ENCODE measurements at regions not wholly inside any gene's neighbourhood (a gene's known extent, or its start where the extent isn't known, plus 50 kb on each side); places are given as distances from the start of the nearest gene placed in this dataset.
"Not testable (repeated sequence)": the region's sequence is repeated elsewhere in the genome, so short reads cannot be mapped to it uniquely, and the experiment has no call there.

DNA sequence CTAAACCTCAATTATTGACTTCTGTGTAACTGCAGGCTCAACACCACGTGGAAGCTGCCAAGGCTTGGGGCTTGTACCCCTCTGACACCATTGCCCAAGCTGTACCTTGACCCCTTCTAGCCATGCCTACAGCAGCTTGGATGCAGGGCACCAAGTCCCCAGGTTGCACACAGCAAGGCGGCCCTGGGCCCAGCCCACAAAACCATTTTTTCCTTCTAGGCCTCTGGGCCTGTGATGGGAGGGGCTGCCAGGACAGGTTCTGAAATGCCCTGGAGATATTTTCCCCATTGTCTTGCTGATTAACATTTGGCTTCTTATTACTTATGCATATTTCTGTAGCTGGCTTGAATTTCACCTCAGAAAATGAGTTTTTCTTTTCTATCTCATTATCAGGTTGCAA is 610.0 kb upstream of the LRRN3 start:
- no peak for ATAC-seq (ENCODE audit: low FRiP score)
- Histone ChIP-seq H3K9me3 (ENCODE audit: control insufficient read depth, low read length) (no peaks in the 10 kb centered on the region), H3K36me3 (ENCODE audit: control insufficient read depth in 1 of 2, insufficient read depth in 2 of 2, low read length in 1 of 2) (no peaks in the 10 kb centered on the region), H3K4me1 (ENCODE audit: control insufficient read depth in 1 of 2, insufficient read depth in 2 of 2, low read length in 2 of 2) (no peaks in the 10 kb centered on the region), H3K27me3 (ENCODE audit: control insufficient read depth in 1 of 2, insufficient read depth in 2 of 2, low read length in 1 of 2) (no peaks in the 10 kb centered on the region), H3K27ac (ENCODE audit: low read depth in 1 of 2, low read length in 2 of 2) (no peak overlapping the region), H3K4me3 (ENCODE audit: low read length in 2 of 2) (no peak overlapping the region)
- 87 to 90% methylated on average over 2 of the region's 2 CpGs for WGBS, 2 donors
- DNase-seq: no peak
- intact Hi-C loops (cut with DNase I): no loop called here

DNA sequence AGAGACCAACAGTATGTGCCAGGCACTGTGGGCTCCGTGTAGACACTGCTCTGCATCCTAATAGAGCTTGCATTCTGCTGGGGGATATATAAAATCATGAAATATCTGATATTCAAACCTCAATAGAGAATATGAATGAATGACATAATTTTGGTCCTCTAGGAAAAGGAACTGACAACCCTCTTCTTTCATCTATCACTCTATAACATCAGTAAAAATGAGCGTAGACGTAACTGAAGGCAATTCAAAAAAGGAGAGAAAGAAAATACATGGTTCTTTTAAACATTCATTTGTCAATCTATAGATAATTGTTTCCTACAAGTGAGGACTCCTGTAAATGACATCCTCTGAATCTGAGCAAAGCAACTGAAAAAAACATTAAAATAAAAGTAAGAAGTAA is 607.4 kb upstream of the LRRN3 start:
- H3K9me3 ChIP-seq (ENCODE audit: control insufficient read depth, low read length): no peaks in the 10 kb centered on the region
- no peak overlapping the region for H3K27ac ChIP-seq (ENCODE audit: low read depth in 1 of 2, low read length in 2 of 2)
- 79 to 85% methylated on average over 3 of the region's 3 CpGs for WGBS, 2 donors
- H3K27me3 ChIP-seq (ENCODE audit: control insufficient read depth in 1 of 2, insufficient read depth in 2 of 2, low read length in 1 of 2): no peaks in the 10 kb centered on the region
- H3K36me3 ChIP-seq (ENCODE audit: control insufficient read depth in 1 of 2, insufficient read depth in 2 of 2, low read length in 1 of 2): no peaks in the 10 kb centered on the region
- H3K4me3 ChIP-seq (ENCODE audit: low read length in 2 of 2): no peak overlapping the region
- H3K4me1 ChIP-seq (ENCODE audit: control insufficient read depth in 1 of 2, insufficient read depth in 2 of 2, low read length in 2 of 2): no peaks in the 10 kb centered on the region
- no peak for ATAC-seq (ENCODE audit: low FRiP score)
- no peak for DNase-seq
- intact Hi-C loops (cut with DNase I): no loop called here

DNA sequence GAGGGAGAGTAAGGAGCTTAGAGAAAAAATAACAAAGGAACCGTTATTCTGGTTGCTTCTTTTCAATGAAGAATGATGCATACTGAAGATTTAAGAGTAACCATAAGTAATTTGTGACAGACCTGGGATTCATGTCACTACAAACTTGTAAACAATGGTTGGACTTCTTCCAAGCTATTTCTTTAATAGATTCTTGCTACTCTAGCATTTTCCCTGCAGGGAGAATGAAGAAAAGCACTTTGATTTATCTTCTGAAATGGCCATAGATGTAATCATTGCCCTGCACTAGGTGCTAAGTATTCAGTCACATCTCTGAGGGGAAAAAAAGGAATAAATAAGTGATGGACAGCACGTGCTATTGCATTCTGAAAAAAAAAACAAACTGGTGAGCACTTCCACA is 606.6 kb upstream of the LRRN3 start:
- no peak for ATAC-seq (ENCODE audit: low FRiP score)
- Histone ChIP-seq H3K4me1 (ENCODE audit: control insufficient read depth in 1 of 2, insufficient read depth in 2 of 2, low read length in 2 of 2) (no peaks in the 10 kb centered on the region), H3K4me3 (ENCODE audit: low read length in 2 of 2) (no peak overlapping the region), H3K27me3 (ENCODE audit: control insufficient read depth in 1 of 2, insufficient read depth in 2 of 2, low read length in 1 of 2) (no peaks in the 10 kb centered on the region), H3K9me3 (ENCODE audit: control insufficient read depth, low read length) (no peaks in the 10 kb centered on the region), H3K36me3 (ENCODE audit: control insufficient read depth in 1 of 2, insufficient read depth in 2 of 2, low read length in 1 of 2) (no peaks in the 10 kb centered on the region), H3K27ac (ENCODE audit: low read depth in 1 of 2, low read length in 2 of 2) (no peak overlapping the region)
- WGBS, 2 donors: 45 to 57% methylated on average over 2 of the region's 2 CpGs
- intact Hi-C loops (cut with DNase I): no loop called here
- DNase-seq: no peak

DNA sequence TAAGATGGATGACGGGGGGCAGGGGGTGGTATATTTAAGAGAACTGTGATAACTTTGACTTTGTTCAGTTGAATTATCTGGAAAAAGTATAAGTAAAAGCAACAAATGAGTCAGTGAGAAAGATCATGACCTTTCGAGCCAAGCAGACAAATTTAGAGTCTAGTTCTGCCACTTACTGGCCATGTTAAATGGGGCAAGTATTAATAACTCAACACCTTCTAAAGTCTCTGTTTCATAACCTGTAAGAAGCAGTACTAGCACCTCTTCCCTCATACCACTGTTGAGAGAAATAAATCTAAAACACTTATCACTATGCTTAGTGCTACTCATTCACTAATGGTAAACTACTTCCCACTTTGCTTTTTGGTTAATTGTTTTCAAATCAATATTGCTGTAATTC is 604.4 kb upstream of the LRRN3 start:
- Histone ChIP-seq H3K36me3 (ENCODE audit: control insufficient read depth in 1 of 2, insufficient read depth in 2 of 2, low read length in 1 of 2) (no peaks in the 10 kb centered on the region), H3K4me3 (ENCODE audit: low read length in 2 of 2) (no peak overlapping the region), H3K27ac (ENCODE audit: low read depth in 1 of 2, low read length in 2 of 2) (no peak overlapping the region), H3K27me3 (ENCODE audit: control insufficient read depth in 1 of 2, insufficient read depth in 2 of 2, low read length in 1 of 2) (no peaks in the 10 kb centered on the region), H3K4me1 (ENCODE audit: control insufficient read depth in 1 of 2, insufficient read depth in 2 of 2, low read length in 2 of 2) (no peaks in the 10 kb centered on the region), H3K9me3 (ENCODE audit: control insufficient read depth, low read length) (no peaks in the 10 kb centered on the region)
- ATAC-seq (ENCODE audit: low FRiP score) (no peak), DNase-seq (no peak)
- 83 to 85% methylated on average over 2 of the region's 2 CpGs for WGBS, 2 donors
- intact Hi-C loops (cut with DNase I): no loop called here

DNA sequence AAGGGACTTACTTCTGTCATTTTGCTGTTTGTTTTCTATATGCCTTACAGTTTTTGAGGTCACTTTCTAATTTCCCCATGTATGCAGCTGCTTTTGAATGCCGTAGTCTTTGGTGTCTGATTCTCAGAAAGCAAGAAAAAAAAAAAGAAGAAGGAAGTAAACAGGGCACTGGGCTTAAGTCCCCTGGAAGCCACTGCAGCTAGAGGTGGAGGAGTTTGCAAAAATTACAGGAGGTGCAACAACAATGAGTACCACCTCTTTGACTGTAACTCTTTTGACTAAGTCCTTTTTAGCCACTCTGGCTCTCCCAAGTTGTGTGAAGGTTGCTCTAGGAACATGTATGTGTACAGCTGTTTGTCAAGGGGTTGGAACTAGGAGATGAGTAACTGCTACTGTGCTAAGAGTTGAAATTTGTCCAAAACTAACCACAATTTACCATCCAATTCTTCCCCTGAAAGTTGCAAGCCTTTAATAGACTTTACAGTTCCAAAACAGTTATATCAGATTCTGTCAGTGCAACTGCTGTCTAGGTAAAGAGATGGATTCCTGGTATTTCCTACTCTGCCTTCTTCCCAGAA is 588.0 kb upstream of the LRRN3 start:
- Histone ChIP-seq H3K4me1 (ENCODE audit: control insufficient read depth in 1 of 2, insufficient read depth in 2 of 2, low read length in 2 of 2) (no peaks in the 10 kb centered on the region), H3K36me3 (ENCODE audit: control insufficient read depth in 1 of 2, insufficient read depth in 2 of 2, low read length in 1 of 2) (no peaks in the 10 kb centered on the region), H3K27me3 (ENCODE audit: control insufficient read depth in 1 of 2, insufficient read depth in 2 of 2, low read length in 1 of 2) (no peaks in the 10 kb centered on the region), H3K4me3 (ENCODE audit: low read length in 2 of 2) (no peak overlapping the region), H3K27ac (ENCODE audit: low read depth in 1 of 2, low read length in 2 of 2) (no peak overlapping the region), H3K9me3 (ENCODE audit: control insufficient read depth, low read length) (no peaks in the 10 kb centered on the region)
- DNase-seq: no peak
- intact Hi-C loops (cut with DNase I): no loop called here
- no peak for ATAC-seq (ENCODE audit: low FRiP score)
- WGBS, 2 donors: 88 to 91% methylated on average over 1 of the region's 1 CpG

DNA sequence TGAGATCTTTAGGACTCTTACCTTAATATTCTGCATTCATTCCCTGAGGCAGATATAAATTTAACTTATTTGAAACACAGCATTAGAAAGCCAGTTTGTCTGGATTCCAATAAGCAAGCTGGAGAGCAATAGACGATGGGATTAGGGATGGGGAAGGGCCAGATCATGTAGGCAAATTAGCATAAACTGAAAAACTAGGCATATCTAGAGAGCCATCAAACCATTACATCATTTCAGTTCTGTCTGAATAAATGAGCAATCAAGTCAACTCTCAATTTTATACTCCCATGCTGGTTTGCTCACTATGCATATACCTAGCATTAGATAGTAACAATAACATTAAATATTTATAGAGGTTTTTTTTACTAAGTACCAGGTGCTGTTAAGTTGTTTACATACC is 583.6 kb upstream of the LRRN3 start:
- WGBS, 2 donors: 58 to 68% methylated on average over 1 of the region's 1 CpG
- no peaks in the 10 kb centered on the region for H3K9me3 ChIP-seq (ENCODE audit: control insufficient read depth, low read length)

DNA sequence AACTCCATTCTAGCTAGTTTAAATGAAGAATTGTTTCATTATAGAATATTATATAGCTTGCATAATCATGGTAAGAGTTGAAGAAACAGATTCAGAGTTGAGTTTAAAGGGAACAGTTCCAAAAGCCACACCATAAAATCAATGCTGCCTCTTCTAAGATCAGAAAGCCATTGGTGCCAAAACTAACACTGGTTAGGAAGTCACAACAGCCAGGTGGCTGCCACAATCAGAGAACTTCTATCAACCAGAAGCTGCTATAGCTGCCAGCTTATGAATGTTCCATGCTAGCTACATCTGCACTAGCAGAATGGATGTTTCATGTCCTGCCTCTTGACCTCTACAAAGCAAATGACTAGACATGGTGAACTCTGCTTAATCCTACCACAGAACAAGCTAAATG is 583.1 kb upstream of the LRRN3 start:
- Histone ChIP-seq H3K9me3 (ENCODE audit: control insufficient read depth, low read length) (no peaks in the 10 kb centered on the region), H3K27me3 (ENCODE audit: control insufficient read depth in 1 of 2, insufficient read depth in 2 of 2, low read length in 1 of 2) (no peaks in the 10 kb centered on the region), H3K4me3 (ENCODE audit: low read length in 2 of 2) (no peak overlapping the region), H3K4me1 (ENCODE audit: control insufficient read depth in 1 of 2, insufficient read depth in 2 of 2, low read length in 2 of 2) (no peaks in the 10 kb centered on the region), H3K27ac (ENCODE audit: low read depth in 1 of 2, low read length in 2 of 2) (no peak overlapping the region), H3K36me3 (ENCODE audit: control insufficient read depth in 1 of 2, insufficient read depth in 2 of 2, low read length in 1 of 2) (no peaks in the 10 kb centered on the region)
- intact Hi-C loops (cut with DNase I): no loop called here
- no peak for DNase-seq
- no peak for ATAC-seq (ENCODE audit: low FRiP score)

More for the DNA sequence above, 583.6 kb upstream of the LRRN3 start:
- no peaks in the 10 kb centered on the region for H3K4me1 ChIP-seq (ENCODE audit: control insufficient read depth in 1 of 2, insufficient read depth in 2 of 2, low read length in 2 of 2)
- no peak overlapping the region for H3K27ac ChIP-seq (ENCODE audit: low read depth in 1 of 2, low read length in 2 of 2)
- no peaks in the 10 kb centered on the region for H3K27me3 ChIP-seq (ENCODE audit: control insufficient read depth in 1 of 2, insufficient read depth in 2 of 2, low read length in 1 of 2)
- DNase-seq (no peak), ATAC-seq (ENCODE audit: low FRiP score) (no peak)
- H3K36me3 ChIP-seq (ENCODE audit: control insufficient read depth in 1 of 2, insufficient read depth in 2 of 2, low read length in 1 of 2): no peaks in the 10 kb centered on the region
- no peak overlapping the region for H3K4me3 ChIP-seq (ENCODE audit: low read length in 2 of 2)
- intact Hi-C loops (cut with DNase I): no loop called here

DNA sequence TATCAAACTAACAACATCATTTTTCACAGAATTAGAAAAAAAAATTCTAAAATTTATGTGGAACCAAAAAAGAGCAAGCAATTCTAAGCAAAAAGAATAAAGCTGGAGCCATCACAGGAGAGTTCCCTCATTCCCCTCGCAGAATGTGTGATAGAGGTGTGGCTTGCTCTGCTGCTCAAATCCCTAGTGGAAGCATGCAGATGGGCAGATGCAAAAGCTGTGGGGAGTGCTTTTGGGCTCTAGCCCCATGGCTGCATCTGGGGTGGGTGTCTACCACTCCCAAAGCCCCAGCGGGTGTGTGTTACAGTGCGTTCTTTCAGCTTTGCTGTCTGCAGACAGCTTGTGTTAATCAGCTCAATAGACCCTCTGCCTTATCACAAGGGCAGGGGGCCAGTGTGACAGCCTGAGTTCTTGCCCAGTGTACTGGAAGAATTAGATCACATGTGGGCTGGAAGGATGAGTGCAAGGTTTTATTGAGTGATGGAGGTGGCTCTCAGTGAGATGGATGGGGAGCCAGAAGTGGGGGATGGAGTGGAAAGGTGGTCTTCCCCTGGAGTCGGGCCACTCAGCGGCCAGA is 575.9 kb upstream of the LRRN3 start:
- H3K4me1 ChIP-seq (ENCODE audit: control insufficient read depth in 1 of 2, insufficient read depth in 2 of 2, low read length in 2 of 2); DNase-seq; H3K27ac ChIP-seq (ENCODE audit: low read depth in 1 of 2, low read length in 2 of 2); intact Hi-C loops (cut with DNase I); H3K36me3 ChIP-seq (ENCODE audit: control insufficient read depth in 1 of 2, insufficient read depth in 2 of 2, low read length in 1 of 2); H3K9me3 ChIP-seq (ENCODE audit: control insufficient read depth, low read length); H3K4me3 ChIP-seq (ENCODE audit: low read length in 2 of 2); H3K27me3 ChIP-seq (ENCODE audit: control insufficient read depth in 1 of 2, insufficient read depth in 2 of 2, low read length in 1 of 2); ATAC-seq (ENCODE audit: low FRiP score): not testable (repeated sequence)
- 51 to 55% methylated on average over 5 of the region's 5 CpGs for WGBS, 2 donors

DNA sequence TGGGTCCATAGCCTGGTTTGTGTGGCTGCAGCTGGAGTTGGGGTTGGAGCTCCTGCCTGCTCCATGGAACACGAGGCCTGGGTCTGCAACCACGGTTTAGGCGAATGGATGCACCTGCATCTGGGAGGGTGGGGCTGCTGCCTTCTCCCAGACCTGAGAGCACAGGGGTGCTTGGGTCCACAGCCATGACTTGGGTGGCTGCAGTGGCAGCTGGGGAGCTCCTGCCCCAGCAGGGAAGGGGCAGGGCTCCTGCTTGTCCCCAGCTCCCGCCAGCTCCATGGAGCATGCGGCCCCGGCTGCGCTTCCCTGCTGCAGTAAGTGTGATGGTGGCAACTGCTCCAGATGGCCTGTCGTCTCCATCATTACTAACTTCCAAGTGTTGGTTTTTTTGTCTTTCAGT is 571.1 kb upstream of the LRRN3 start:
- no peak overlapping the region for H3K27ac ChIP-seq (ENCODE audit: low read depth in 1 of 2, low read length in 2 of 2)
- H3K4me3 ChIP-seq (ENCODE audit: low read length in 2 of 2): no peak overlapping the region
- ATAC-seq (ENCODE audit: low FRiP score) (no peak), DNase-seq (no peak)
- intact Hi-C loops (cut with DNase I): no loop called here
- no peaks in the 10 kb centered on the region for H3K9me3 ChIP-seq (ENCODE audit: control insufficient read depth, low read length)
- no peaks in the 10 kb centered on the region for H3K4me1 ChIP-seq (ENCODE audit: control insufficient read depth in 1 of 2, insufficient read depth in 2 of 2, low read length in 2 of 2)
- no peaks in the 10 kb centered on the region for H3K36me3 ChIP-seq (ENCODE audit: control insufficient read depth in 1 of 2, insufficient read depth in 2 of 2, low read length in 1 of 2)
- H3K27me3 ChIP-seq (ENCODE audit: control insufficient read depth in 1 of 2, insufficient read depth in 2 of 2, low read length in 1 of 2): no peaks in the 10 kb centered on the region
- whole genome bisulfite sequencing, 2 donors: 89 to 90% methylated on average over 8 of the region's 8 CpGs
